RWPE1 (cell line): ENCODE measurements at regions not wholly inside any gene's neighbourhood (a gene's known extent, or its start where the extent isn't known, plus 50 kb on each side); places are given as distances from the start of the nearest gene placed in this dataset.

ENCODE experiments used
- CTCF ChIA-PET: fragments of 350-600 bp; sonication (Branson Sonifier 250); formaldehyde crosslinking; extraction: SDS; loops from one replicate; lab custom pipeline; 2021; lab: Yijun Ruan, JAX
- POLR2A ChIA-PET: fragments of 400-600 bp; formaldehyde crosslinking; extraction: SDS; loops from one replicate; lab custom pipeline; 2020; ENCODE audit warnings: antibody characterized with exemption; ENCODE audit not compliant: low non-redundant PET; lab: Yijun Ruan, JAX
- DNase-seq: peaks from one replicate; pipeline ENCODE4 v3.0.0; 2012; ENCODE audit warnings: low spot score
- H3K27ac ChIP-seq: fragments of 450-650 bp; 2 replicates; pipeline ENCODE4 v1.5.1; 2017
- CTCF ChIP-seq: fragments of 450-650 bp; conservative IDR thresholded peaks from 2 replicates; pipeline ENCODE4 v1.5.1; 2017; ENCODE audit warnings: low read depth, mild to moderate bottlenecking

GRCh38 chr17:12603566-12603965 lies 62.1 kb upstream of the MYOCD start:
- POLR2A ChIA-PET: no interaction called here
- no peak for DNase-seq

GRCh38 chr17:12605222-12605621 lies 60.5 kb upstream of the MYOCD start:
- no peak overlapping the region for H3K27ac ChIP-seq
- TF ChIP-seq CTCF: no peak
- POLR2A ChIA-PET: no interaction called here
- CTCF ChIA-PET: no interaction called here
- no peak for DNase-seq

More at GRCh38 chr17:12603566-12603965, 62.1 kb upstream of the MYOCD start:
- H3K27ac ChIP-seq: no peak overlapping the region
- CTCF ChIA-PET: no interaction called here
- TF ChIP-seq CTCF: no peak

- ChIA-PET POLR2A (no interaction called here), CTCF (no interaction called here)
- no peak for DNase-seq
- TF ChIP-seq CTCF: no peak
- no peak overlapping the region for H3K27ac ChIP-seq
Observed at GRCh38 chr17:12613566-12613965, 52.1 kb upstream of the MYOCD start.
